Central memory CD4-positive, alpha-beta T cell (primary cell): ENCODE measurements at regions not wholly inside any gene's neighbourhood (a gene's known extent, or its start where the extent isn't known, plus 50 kb on each side); places are given as distances from the start of the nearest gene placed in this dataset.

Source experiments
- DNase-seq: peaks from one replicate; pipeline ENCODE4 v3.0.0; 2022

DNA sequence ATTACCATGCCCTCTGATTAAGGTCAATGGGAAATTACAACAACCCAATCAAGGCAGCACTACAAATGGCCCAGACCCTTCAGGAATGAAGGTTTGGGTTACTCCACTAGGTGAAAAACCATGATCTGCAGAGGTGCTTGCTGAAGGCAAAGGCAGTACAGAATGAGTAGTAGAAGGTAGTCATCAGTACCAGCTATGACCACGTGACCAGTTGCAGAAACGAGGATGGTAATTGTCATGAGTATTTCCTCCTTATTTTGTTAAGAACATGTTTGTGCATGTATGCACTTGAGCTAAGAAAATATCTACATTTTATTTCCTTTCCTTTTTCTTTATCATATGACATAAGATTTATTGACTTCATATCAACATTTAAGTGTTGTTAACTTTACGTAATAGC is 607.1 kb downstream of the KCNT2 start:
- no peak for DNase-seq

DNA sequence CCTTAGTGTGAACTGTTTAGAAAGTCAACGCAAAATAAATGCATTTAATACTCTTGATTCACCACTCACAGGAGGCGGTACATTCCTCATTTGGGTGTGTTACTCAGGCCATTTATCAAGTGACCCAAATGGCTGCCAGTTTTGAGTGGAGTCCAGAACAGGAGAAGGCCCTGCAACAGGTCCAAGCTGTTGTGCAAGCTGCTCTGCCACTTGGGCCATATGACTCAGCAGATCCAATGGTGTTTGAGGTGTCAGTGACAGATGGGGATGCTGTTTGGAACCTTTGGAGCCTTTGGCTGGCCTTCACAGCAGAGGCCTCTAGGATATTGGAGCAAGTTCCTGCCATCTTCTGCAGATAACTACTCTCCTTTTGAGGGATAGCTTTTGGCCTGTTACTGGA is 609.2 kb downstream of the KCNT2 start:
- DNase-seq = no peak

DNA sequence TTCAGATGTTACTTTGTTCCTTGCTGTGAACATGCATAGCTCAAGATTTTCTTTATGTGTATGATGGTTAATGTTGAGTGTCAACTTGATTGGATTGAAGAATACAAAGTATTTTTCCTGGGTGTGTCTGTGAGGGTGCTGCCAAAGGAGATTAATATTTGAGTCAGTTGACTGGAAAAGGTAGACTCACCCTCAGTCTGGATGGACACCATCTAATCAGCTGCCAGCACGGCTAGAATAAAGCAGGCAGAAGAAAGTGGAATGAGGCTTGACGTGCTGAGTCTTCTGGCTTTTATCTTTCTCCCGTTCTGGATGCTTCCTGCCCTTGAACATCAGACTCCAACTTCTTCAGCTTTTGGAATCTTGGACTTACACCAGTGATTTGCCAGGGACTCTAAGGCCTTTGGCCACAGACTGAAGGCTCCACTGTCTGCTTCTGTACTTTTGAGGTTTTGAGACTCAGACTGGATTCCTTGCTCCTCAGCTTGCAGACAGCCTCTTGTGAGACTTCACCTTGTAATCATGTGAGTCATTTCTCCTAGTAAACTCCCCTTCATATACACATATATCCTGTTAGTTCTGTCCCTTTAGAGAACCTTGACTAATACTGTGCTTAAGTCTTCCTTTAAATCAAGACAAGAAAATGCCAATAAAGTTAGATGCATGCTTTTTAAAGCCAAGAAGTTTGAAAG is 626.6 kb downstream of the KCNT2 start:
- no peak for DNase-seq

DNA sequence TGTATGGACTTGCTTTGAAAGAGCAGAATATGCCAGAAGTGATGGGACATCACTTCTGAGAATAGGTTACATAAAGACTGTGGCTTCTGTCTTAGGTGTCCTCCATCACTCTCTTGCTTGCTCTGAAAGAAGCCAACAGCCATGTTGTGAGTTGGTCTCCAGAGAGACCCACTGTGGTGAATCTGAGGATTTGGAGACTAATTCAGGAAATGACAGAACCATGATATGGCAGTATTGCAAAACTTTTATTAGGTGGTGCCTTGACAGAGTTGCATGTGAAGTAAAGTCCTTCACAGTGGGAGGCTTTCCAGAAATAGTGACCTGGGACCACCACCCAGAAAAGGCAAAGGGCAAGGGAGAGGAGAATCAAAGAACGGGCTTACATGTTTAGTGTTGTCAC is 628.6 kb downstream of the KCNT2 start:
- no peak for DNase-seq

DNA sequence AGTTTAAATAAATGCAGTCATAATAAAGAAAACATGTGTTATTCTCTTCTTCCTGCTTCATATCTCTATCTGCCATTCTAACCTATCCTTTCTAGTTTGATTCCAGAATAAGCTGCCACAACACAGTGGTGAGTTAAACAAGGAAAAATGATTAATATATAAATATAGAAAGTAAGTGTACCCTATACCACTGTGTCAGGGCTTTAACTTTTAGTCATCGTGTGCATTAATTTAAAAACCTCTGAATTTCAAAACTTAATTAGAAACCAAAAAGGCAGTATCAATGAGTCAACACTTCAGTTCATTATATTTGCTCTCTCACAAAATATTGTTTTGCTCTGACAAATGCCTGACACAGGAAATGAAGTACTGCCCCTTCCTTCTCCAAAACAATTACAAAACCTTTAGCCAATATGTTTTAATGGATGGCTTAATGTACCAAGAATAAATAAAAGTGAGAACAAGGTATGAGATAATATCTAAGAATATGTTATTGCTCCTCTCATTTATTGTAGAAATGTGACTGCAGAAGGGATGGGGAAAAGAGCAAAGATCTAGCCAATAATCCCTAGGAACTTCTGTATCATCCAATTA is 634.8 kb downstream of the KCNT2 start:
- no peak for DNase-seq

DNA sequence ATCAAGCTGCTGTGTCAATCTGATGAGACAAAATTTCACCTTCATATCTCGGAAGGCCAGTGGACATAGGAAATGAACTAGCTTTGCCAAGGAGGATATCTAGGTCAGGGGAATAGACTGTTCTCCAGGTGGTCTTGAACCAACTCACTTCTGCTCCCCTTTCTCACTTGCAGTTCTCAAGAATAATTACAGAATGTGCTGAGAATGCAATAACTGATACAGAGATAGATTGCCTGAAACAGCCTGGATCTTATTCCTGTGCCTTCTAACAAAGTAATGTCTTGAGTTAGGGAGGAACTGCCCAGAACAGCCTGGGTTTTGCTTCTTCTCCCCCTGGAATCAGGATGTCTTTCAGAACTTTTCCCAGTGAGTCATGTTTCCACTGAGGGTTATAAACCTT is 636.7 kb downstream of the KCNT2 start:
- no peak for DNase-seq

- no peak for DNase-seq
Observed at GRCh38 chr1:195970209-195970608, 638.0 kb downstream of the KCNT2 start.

DNA sequence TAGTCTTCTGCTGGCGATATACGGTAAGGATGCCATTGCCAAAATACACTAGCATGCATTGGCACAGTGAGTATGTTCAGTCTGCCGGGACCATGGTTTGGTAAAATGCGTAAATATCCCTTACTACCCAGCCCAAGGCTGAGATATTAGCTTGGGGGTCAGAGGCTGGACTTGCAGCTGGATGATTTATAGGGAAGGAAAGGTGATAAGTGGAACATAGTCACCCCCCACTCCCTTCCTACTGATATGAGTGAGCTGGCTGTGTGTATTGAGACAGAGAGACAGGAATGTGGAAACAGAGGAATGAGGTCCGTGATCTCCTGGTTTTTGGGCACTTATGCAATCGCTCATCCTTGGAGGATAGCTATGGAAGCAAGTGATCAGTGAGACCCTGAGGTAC is 642.8 kb downstream of the KCNT2 start:
- DNase-seq = no peak

DNA sequence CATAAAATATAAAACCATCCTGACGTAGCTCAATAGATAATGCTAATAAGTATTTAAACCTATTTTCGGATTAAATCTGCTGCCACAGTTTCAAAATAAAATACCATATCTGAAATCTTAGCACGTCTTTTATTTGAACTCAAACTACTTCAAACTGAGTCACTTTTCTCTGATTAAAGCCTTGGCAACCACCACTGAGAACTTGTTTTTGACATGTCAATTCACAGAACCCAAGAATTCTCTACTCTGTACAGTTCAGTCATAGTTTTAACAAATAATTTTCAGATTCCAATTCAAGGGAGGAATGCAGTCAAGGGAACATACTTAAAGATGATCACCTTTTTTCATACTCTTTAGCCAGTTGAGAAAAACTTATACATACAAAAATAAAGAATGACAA is 643.2 kb downstream of the KCNT2 start:
- DNase-seq = no peak

- DNase-seq = no peak
Observed at GRCh38 chr1:195964516-195964915, 643.7 kb downstream of the KCNT2 start.

DNA sequence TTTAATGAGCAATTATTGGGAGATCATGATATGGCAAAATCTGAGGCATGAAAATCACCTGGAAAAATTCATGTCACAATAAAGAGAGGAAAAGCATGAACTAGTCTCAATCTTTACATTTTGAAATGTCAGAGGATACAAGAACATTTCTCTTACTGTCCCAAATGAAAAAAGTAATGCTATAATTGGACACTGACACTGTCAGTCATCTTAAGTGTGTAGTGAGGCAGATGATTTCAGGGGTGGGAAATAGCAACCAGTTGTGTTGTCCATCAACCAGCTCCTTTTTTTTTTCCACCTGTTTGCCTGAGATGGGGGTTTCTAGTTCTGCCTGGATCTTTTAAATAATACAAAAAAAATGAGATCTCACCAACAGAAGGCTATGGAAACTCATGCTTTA is 646.2 kb downstream of the KCNT2 start:
- no peak for DNase-seq

DNA sequence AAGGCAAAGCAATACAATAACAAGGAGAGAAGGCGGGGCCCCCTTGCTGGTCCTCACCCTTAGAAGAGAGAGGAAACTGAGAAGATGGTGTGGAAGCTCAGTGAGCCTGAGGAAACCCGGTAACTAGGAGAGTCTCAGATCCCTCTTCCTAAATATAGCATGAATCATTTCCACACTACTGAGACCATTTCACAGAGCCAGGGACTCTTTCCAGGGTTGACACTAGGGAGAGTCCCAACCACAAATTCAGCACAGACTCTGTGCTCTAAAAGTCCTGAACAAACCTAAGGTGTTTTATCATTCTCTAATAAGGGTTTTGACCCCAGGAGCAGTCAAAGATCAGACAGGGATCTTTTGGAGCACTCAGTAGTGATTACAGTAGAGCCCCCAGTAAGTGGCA is 647.7 kb downstream of the KCNT2 start:
- no peak for DNase-seq

DNA sequence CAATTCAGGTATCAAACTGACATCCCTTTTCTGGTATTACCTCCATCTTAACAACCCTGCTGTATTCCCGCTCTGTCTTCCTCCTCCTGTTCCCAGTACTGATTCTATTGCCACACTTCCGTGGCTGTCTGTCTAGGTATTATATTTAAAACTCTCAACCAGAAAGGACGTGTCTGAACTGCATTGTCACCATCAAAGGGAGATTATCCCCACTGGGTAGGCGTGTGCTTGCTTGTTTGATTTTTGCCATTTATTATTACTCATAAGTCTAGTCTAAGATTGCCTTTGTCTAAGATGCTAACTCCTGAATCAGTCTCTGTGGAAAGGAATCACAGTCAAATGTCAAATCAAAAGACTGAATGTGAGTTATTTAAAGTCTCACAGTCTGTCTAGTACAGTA is 650.1 kb downstream of the KCNT2 start:
- no peak for DNase-seq

GRCh38 chr1:195956845-195957244 is 651.4 kb downstream of the KCNT2 start:
- no peak for DNase-seq

- DNase-seq = no peak
Observed at GRCh38 chr1:195954848-195955247, 653.4 kb downstream of the KCNT2 start.

DNA sequence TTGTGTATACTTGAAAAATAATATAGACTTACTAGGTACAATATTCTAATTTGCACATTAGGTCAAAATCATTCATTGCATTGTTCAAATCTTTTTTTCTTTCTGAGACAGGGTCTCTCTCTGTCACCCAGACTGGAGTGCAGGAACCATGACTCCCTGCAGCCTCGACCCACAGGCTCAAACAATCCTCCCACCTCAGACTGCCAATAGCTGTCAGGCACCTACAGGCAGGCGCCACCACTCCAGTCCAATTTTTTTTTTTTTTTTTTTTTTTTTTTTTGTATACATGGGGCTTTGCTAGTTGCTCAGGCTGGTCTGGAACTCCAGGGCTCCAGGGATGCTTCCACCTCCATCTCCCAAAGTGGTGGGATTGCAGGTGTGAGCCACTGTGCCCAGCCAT is 656.9 kb downstream of the KCNT2 start:
- DNase-seq = no peak

DNA sequence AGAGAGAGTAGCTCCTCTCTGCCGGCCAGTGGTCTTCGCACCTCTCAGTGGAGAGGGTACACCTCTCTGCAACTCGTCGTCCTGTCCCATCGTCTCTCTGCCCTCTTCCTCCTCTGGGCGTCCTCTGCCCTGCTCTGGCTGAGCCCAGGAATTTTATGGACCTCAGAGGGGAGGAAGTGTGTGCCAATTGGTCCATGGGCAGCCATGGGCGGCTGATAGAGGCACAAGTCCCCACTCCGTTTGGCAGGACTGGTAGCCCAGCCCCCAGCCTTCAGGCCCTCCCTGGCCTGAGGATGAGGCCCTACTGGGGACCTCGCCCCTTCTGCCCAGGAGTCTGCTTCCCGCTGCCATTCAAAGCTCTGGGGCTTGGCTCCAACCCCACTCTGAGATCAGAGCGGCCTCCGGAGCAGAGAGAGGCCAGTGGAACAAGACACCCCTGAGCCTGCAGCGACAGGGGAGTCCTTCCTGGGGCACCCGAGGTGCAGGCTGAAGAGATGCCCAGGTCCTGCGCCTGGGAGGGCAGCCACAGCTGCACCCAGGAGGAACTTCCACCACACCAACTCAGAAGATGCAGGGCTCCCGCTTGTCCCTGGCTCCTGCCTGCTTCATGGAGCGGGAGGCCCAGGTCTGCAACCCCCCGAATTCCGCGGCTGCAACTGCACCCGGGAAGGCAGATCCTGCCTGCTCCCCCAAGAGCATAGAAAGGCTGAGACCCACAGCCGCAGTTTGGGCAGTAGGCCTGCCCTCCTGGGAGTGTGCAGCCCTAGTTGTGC is 659.9 kb downstream of the KCNT2 start:
- no peak for DNase-seq

GRCh38 chr1:195946500-195946899 is 661.7 kb downstream of the KCNT2 start:
- no peak for DNase-seq

- no peak for DNase-seq
Observed at GRCh38 chr1:195941795-195942194, 666.4 kb downstream of the KCNT2 start.

DNA sequence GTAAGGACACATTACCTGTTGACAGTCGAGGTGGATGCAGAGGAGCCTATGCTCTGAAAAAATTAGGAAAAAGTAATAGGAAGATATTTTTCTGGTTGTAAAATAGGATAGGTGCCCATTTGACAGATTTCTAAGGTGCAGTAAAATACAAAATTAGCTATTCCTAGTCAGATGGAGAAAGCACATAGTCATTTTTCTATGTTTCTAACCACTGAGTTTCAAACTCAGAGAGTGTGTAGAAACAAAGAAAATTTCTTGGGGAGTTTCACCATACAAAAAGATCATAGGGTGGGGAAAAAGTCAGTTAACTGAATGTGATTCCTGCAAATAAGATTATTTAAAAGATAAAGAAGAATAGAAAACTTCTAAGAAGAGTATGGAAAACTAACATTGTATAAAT is 666.9 kb downstream of the KCNT2 start:
- no peak for DNase-seq

DNA sequence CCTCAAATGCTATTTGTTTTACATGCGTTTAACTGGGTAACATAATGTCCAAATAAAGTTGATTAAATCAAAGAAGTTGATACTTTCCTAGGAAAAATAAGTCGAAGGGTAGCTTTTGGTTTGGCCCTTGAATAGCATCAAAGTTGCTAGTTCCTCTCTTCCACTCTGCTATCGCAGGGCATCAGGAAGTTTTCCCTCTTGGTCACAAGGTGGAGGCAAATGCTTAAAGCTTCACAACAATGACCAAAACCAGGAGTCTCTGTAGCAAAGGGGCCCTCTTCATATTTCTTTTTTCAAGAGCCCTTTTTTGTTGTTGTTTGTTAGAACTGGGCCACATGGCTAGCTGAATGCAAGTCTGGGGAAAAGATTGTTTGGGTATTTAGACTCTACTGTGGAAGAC is 668.4 kb downstream of the KCNT2 start:
- no peak for DNase-seq

DNA sequence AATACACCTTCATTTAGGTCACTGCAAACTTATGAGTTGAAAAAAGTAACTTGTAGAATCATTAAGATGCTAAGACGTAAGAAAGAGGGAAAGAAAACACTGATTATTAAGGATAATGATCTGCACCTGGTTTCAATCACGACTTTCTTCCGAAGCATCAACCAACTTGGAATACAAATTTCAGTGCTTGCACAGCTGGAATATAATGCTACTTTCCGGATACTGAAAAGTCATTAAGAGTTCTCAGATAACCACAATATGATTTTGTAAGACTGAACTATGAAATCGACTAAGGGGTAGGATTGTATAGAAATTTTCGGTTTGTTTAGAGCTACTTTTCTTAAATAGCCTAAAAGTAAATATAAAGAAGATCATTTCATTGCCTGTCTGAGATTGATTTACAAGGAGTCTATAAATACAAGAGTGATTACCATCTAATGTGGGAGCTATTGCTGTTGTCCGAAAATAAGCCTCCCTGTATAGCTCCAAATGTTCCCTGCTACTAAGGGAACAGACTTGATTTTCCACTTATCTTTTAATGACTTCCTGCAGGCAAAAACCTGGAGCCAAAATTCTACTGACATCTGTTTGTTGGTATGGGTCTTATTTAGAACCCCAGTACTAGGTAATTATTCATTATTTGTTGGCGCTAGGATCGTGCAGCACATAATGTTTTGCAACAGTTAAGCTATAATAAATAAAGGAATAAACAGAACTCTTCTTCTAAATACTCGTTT is 673.3 kb downstream of the KCNT2 start:
- no peak for DNase-seq

- no peak for DNase-seq
Observed at GRCh38 chr1:195933835-195934234, 674.4 kb downstream of the KCNT2 start.

- no peak for DNase-seq
Observed at GRCh38 chr1:195915826-195916225, 692.4 kb downstream of the KCNT2 start.
